ENCODE measurements at regions not wholly inside any gene's neighbourhood (a gene's known extent, or its start where the extent isn't known, plus 50 kb on each side); places are given as distances from the start of the nearest gene placed in this dataset.

- no peak overlapping the region for H3K4me3 ChIP-seq
- TF ChIP-seq POLR2A (IDR thresholded peaks at IDR 0.05) (no peak), EP300 (IDR thresholded peaks at IDR 0.05) (no peak)
- TF ChIP-seq, protein P1, sequence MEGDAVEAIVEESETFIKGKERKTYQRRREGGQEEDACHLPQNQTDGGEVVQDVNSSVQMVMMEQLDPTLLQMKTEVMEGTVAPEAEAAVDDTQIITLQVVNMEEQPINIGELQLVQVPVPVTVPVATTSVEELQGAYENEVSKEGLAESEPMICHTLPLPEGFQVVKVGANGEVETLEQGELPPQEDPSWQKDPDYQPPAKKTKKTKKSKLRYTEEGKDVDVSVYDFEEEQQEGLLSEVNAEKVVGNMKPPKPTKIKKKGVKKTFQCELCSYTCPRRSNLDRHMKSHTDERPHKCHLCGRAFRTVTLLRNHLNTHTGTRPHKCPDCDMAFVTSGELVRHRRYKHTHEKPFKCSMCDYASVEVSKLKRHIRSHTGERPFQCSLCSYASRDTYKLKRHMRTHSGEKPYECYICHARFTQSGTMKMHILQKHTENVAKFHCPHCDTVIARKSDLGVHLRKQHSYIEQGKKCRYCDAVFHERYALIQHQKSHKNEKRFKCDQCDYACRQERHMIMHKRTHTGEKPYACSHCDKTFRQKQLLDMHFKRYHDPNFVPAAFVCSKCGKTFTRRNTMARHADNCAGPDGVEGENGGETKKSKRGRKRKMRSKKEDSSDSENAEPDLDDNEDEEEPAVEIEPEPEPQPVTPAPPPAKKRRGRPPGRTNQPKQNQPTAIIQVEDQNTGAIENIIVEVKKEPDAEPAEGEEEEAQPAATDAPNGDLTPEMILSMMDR (IDR thresholded peaks at IDR 0.05) = no peak
- H3K9me3 ChIP-seq = peaks cover 0 to 5% (median 0%) of the 10 kb centered on the region in 4 donors
- H3K27me3 ChIP-seq = no peaks in the 10 kb centered on the region
- no peaks in the 10 kb centered on the region for H3K4me1 ChIP-seq
- WGBS, 2 donors = 54 to 69% methylated on average over 8 of the region's 8 CpGs
- H3K27ac ChIP-seq = no peak overlapping the region
- DNase-seq (ENCODE audit: low spot score in 2 of 2) = no peak
- H3K36me3 ChIP-seq = no peaks in the 10 kb centered on the region
Observed at GRCh38 chr11:34830648-34831047, 85.5 kb downstream of the APIP start.

- no peak for DNase-seq (ENCODE audit: low spot score in 2 of 2)
- 58 to 69% methylated on average over 5 of the region's 5 CpGs for WGBS, 2 donors
- peaks cover 0 to 5% (median 0%) of the 10 kb centered on the region in 4 donors for H3K9me3 ChIP-seq
- no peak overlapping the region for H3K27ac ChIP-seq
- H3K4me3 ChIP-seq = no peak overlapping the region
- no peaks in the 10 kb centered on the region for H3K4me1 ChIP-seq
- TF ChIP-seq, protein P1 (IDR thresholded peaks at IDR 0.05) = no peak
- TF ChIP-seq EP300 (IDR thresholded peaks at IDR 0.05) (no peak), POLR2A (IDR thresholded peaks at IDR 0.05) (no peak)
- no peaks in the 10 kb centered on the region for H3K27me3 ChIP-seq
- no peaks in the 10 kb centered on the region for H3K36me3 ChIP-seq
Observed at GRCh38 chr11:34830035-34830434, 86.1 kb downstream of the APIP start.

DNA sequence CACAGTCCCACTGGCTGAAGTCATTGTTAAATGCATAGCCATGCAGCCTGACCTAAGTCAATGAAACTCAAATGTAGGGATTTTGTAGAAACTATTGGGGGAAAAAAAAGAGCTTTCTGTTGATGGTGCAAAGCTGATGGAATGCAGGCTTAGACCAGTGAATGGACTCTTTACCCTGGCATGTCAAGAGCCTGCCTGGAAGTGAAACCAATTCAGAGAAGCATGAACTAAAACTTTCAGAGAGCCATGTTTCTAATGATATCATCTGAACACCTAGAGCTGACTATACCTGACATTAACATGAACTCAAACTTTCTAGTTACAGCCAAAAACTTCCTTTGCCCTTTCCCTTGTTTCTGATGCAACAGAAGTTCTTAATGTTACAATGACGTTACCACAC is 89.0 kb downstream of the APIP start:
- Histone ChIP-seq H3K9me3 (no peaks in the 10 kb centered on the region), H3K4me1 (peaks cover 0 to 18% (median 0%) of the 10 kb centered on the region in 4 donors), H3K27ac (no peak overlapping the region), H3K27me3 (no peaks in the 10 kb centered on the region), H3K4me3 (no peak overlapping the region), H3K36me3 (no peaks in the 10 kb centered on the region)
- DNase-seq (ENCODE audit: low spot score in 2 of 2) = no peak
- TF ChIP-seq, protein P1 (IDR thresholded peaks at IDR 0.05) = no peak
- TF ChIP-seq EP300 (IDR thresholded peaks at IDR 0.05) (no peak), POLR2A (IDR thresholded peaks at IDR 0.05) (no peak)
- WGBS, 2 donors = 78 to 86% methylated on average over 1 of the region's 1 CpG

GRCh38 chr11:34826384-34826726 is 89.8 kb downstream of the APIP start:
- TF ChIP-seq EP300 (IDR thresholded peaks at IDR 0.05) = no peak
- TF ChIP-seq POLR2A (IDR thresholded peaks at IDR 0.05) = no peak
- TF ChIP-seq, protein P1 (IDR thresholded peaks at IDR 0.05) = no peak
- H3K9me3 ChIP-seq = no peaks in the 10 kb centered on the region
- H3K36me3 ChIP-seq = no peaks in the 10 kb centered on the region
- no peak for DNase-seq (ENCODE audit: low spot score in 2 of 2)
- WGBS, 2 donors = 32 to 47% methylated on average over 1 of the region's 1 CpG
- H3K4me1 ChIP-seq = peaks cover 0 to 18% (median 0%) of the 10 kb centered on the region in 4 donors
- H3K4me3 ChIP-seq = no peak overlapping the region
- H3K27ac ChIP-seq = no peak overlapping the region
- no peaks in the 10 kb centered on the region for H3K27me3 ChIP-seq

DNA sequence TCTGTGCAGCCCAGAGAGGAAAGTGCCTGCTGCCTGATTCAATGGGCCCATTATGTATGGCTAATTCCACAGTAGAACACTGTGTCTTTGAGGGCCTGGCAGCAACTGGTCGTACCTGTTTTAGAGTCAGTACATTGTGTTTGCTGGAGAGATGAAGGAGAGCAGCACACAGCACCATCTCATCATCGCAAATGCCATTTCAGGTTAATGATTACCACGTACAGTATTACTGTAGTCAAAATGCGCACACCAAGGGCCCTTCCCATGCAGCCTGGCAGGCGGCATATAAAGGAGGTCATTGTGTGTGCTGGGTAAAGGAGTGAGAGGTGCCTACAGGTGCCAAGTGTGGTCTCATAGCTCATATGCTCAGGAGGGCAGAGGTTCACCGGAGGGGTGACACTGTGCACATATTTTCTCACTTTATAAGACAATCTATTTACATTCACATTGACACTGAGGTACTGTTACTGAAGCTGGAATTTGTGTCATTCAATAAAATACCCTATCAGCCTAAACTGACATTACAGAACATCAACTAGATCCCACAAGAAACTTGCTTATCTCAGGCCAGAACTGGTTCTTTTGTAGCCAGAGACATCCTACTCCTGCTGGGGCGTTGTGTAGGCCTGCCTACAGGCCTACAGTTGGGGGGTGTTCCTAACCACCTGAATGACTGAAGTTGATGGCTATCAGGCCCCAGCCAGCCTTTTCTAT is 90.4 kb downstream of the APIP start:
- DNase-seq (ENCODE audit: low spot score in 2 of 2) = no peak
- peaks cover 0 to 18% (median 0%) of the 10 kb centered on the region in 4 donors for H3K4me1 ChIP-seq
- H3K27ac ChIP-seq = no peak overlapping the region
- H3K4me3 ChIP-seq = no peak overlapping the region
- 84 to 88% methylated on average over 7 of the region's 7 CpGs for WGBS, 2 donors
- no peaks in the 10 kb centered on the region for H3K9me3 ChIP-seq
- TF ChIP-seq, protein P1 (IDR thresholded peaks at IDR 0.05) = no peak
- TF ChIP-seq EP300 (IDR thresholded peaks at IDR 0.05) (no peak), POLR2A (IDR thresholded peaks at IDR 0.05) (no peak)
- H3K36me3 ChIP-seq = no peaks in the 10 kb centered on the region
- H3K27me3 ChIP-seq = no peaks in the 10 kb centered on the region
